Activated naive CD4-positive, alpha-beta T cell treated with anti-CD3 and anti-CD28 coated beads for 36 hours (primary cell): ENCODE measurements at regions not wholly inside any gene's neighbourhood (a gene's known extent, or its start where the extent isn't known, plus 50 kb on each side); places are given as distances from the start of the nearest gene placed in this dataset.

Experiments used
- CTCF ChIA-PET: fragments of 350-600 bp; sonication (Branson Sonifier 250); formaldehyde crosslinking; loops from one replicate; lab custom pipeline; 2021; ENCODE audit warnings: antibody characterized with exemption; lab: Charles Lee
- DNase-seq: peaks from one replicate; pipeline ENCODE4 v3.0.0-alpha.2; 2020
- H3K27ac Mint-ChIP-seq: one replicate; pipeline ENCODE4 v1.8.0; 2021; ENCODE audit warnings: mild to moderate bottlenecking, mixed read lengths
- H3K27me3 Mint-ChIP-seq: one replicate; pipeline ENCODE4 v1.8.0; 2021; ENCODE audit warnings: low read depth, mixed read lengths
- H3K36me3 Mint-ChIP-seq: one replicate; pipeline ENCODE4 v1.8.0; 2021; ENCODE audit warnings: low read depth, mixed read lengths
- H3K4me1 Mint-ChIP-seq: one replicate; pipeline ENCODE4 v1.8.0; 2021; ENCODE audit warnings: low read depth, mixed read lengths
- H3K4me3 Mint-ChIP-seq: one replicate; pipeline ENCODE4 v1.8.0; 2021; ENCODE audit warnings: mild to moderate bottlenecking, moderate library complexity, mixed read lengths
- H3K9me3 Mint-ChIP-seq: one replicate; pipeline ENCODE4 v1.8.0; 2021; ENCODE audit warnings: mixed read lengths
- intact Hi-C: fragments of 100-400 bp; cut with micrococcal nuclease; formaldehyde crosslinking; loops from one replicate; pipeline ENCODE4 v1.15.1; 2023

GRCh38 chr9:13957089-13957488, 356.9 kb downstream of the NFIB start:
- no peak overlapping the region for H3K4me3 Mint-ChIP-seq

DNA sequence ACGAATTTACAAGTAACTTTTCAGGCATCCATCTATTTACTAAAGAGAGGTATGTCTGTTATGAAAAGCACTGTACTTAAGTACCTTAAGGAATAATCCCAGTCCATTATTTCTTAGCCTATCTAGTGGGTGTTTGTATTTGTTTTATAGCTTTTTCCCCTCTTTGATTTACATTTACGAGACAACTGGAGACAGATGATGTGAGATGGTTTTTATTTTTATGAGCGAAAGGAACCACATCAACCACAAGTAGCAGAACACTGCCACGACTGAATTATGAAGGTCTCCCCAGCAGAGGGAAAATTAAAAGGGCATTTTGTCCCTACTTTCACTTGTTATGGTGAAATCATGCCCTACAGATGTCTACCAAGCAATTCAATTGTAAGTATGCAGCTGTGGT, 357.8 kb downstream of the NFIB start:
- Mint-ChIP-seq H3K4me1 (no peaks in the 10 kb centered on the region), H3K4me3 (no peak overlapping the region), H3K27ac (no peak overlapping the region), H3K27me3 (no peaks in the 10 kb centered on the region), H3K36me3 (no peaks in the 10 kb centered on the region), H3K9me3 (no peaks in the 10 kb centered on the region)
- CTCF ChIA-PET, result no interaction called here
- intact Hi-C loops, result no loop called here
- no peak for DNase-seq

More at GRCh38 chr9:13957089-13957488, 356.9 kb downstream of the NFIB start:
- Mint-ChIP-seq H3K27me3 (no peaks in the 10 kb centered on the region), H3K36me3 (no peaks in the 10 kb centered on the region), H3K4me1 (no peaks in the 10 kb centered on the region), H3K9me3 (no peaks in the 10 kb centered on the region), H3K27ac (no peak overlapping the region)
- intact Hi-C loops, result no loop called here
- DNase-seq, result no peak
- CTCF ChIA-PET, result no interaction called here

- Mint-ChIP-seq H3K36me3 (no peaks in the 10 kb centered on the region), H3K27me3 (no peaks in the 10 kb centered on the region), H3K4me1 (no peaks in the 10 kb centered on the region), H3K9me3 (no peaks in the 10 kb centered on the region), H3K4me3 (no peak overlapping the region), H3K27ac (no peak overlapping the region)
- CTCF ChIA-PET, result no interaction called here
- DNase-seq, result no peak
- intact Hi-C loops, result no loop called here
These were observed 361.0 kb downstream of the NFIB start for GRCh38 chr9:13952906-13953305.

DNA sequence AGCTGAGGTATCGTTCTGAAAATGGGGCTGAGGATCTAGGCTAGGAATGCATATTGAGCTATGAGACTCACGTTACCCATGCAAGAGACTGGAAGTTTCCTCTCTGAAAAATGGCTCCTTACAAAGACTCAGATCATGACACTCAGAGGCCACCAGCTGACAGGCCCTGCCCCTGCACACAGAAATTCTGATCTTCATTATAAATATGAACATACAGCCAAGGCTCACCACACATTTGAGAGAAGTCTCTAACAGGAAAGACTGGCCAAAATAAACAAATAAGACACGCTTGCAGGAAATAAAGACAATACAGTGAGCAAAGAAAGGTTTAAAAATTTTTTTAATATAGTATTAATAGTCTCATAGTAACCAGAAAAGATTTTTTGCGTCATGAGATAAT, 365.9 kb downstream of the NFIB start:
- no peak for DNase-seq
- Mint-ChIP-seq H3K36me3 (no peaks in the 10 kb centered on the region), H3K4me1 (no peaks in the 10 kb centered on the region), H3K4me3 (no peak overlapping the region), H3K27ac (no peak overlapping the region), H3K9me3 (no peaks in the 10 kb centered on the region), H3K27me3 (no peaks in the 10 kb centered on the region)
- CTCF ChIA-PET, result interaction anchor here (0.6 kb wide), 1 partner anchor 657 kb away, joined by 3 read pairs; no protein-coding TSS in a partner anchor
- intact Hi-C loops, result no loop called here

DNA sequence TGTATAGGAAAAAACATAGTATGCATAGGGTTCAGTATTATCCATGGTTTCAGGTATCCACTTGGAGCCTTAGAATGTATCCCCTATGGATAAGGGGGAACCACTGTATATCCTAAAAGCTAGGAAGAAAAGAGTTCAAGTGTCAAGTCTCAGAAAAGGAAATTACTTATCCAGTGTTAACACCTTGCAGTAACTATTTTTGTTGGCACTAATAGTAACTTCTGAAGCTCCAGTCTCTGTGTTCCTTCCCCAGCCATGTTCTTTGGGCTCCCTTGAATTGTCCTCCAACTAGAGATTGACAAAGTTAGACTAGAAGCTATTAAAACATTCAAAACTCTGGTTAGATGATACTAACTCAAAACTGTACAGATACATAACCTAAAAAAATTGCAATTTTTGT, 370.8 kb downstream of the NFIB start:
- H3K27me3 Mint-ChIP-seq, result no peaks in the 10 kb centered on the region
- DNase-seq, result no peak
- peaks cover 8% of the 10 kb centered on the region for H3K9me3 Mint-ChIP-seq
- H3K4me3 Mint-ChIP-seq, result no peak overlapping the region
- intact Hi-C loops, result no loop called here
- CTCF ChIA-PET, result no interaction called here
- no peaks in the 10 kb centered on the region for H3K4me1 Mint-ChIP-seq
- no peaks in the 10 kb centered on the region for H3K36me3 Mint-ChIP-seq
- no peak overlapping the region for H3K27ac Mint-ChIP-seq

GRCh38 chr9:13942695-13943094, 371.2 kb downstream of the NFIB start:
- DNase-seq, result peak; percentile 18
- H3K27ac Mint-ChIP-seq, result no peak overlapping the region

DNA sequence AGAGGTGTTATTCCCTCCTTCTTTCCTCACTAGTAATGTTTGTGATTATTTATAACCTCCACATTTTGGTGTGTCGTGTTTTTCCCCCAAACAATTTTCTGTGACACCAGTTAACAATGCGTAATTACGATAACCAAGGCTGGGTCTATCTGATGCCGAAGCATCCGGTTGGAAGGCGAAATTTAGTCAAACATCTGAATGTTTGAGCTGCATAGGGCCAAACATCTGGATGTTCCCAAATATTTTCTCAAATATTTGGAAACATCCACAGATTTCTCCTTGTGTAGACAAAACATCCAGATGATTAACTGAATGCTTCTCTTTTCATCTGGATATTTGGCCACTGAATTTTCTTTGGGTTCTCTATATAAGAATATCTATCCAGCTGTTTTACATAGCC, 371.7 kb downstream of the NFIB start:
- H3K36me3 Mint-ChIP-seq, result no peaks in the 10 kb centered on the region
- no peak for DNase-seq
- intact Hi-C loops, result no loop called here
- CTCF ChIA-PET, result no interaction called here
- H3K4me1 Mint-ChIP-seq, result no peaks in the 10 kb centered on the region
- H3K27ac Mint-ChIP-seq, result no peak overlapping the region
- no peak overlapping the region for H3K4me3 Mint-ChIP-seq
- peaks cover 8% of the 10 kb centered on the region for H3K9me3 Mint-ChIP-seq
- no peaks in the 10 kb centered on the region for H3K27me3 Mint-ChIP-seq

More at GRCh38 chr9:13942695-13943094, 371.2 kb downstream of the NFIB start:
- no peaks in the 10 kb centered on the region for H3K27me3 Mint-ChIP-seq
- peaks cover 8% of the 10 kb centered on the region for H3K9me3 Mint-ChIP-seq
- H3K4me1 Mint-ChIP-seq, result no peaks in the 10 kb centered on the region
- CTCF ChIA-PET, result no interaction called here
- H3K36me3 Mint-ChIP-seq, result no peaks in the 10 kb centered on the region
- intact Hi-C loops, result no loop called here
- no peak overlapping the region for H3K4me3 Mint-ChIP-seq

DNA sequence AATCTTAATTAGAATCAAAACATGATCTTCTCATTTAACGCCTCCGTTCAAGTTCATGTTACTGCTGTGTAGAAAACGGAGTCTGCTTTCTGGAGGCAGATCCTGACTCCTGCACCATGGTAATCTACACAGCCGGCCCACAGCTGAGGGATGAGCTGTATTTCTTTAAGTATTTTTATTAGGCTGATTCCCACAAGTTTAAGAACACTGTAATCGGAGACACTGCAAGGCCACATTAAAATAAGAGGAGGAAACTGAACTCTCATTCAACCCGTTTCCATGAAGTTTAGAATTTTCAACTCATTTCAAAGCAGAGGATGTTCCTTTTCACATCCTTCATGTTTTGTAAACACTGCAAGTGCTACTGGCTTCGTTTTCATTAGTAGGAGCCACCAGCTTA, 372.2 kb downstream of the NFIB start:
- H3K36me3 Mint-ChIP-seq, result no peaks in the 10 kb centered on the region
- no peak overlapping the region for H3K4me3 Mint-ChIP-seq
- intact Hi-C loops, result no loop called here
- H3K27me3 Mint-ChIP-seq, result no peaks in the 10 kb centered on the region
- DNase-seq, result no peak
- no peak overlapping the region for H3K27ac Mint-ChIP-seq
- H3K9me3 Mint-ChIP-seq, result peaks cover 8% of the 10 kb centered on the region
- no peaks in the 10 kb centered on the region for H3K4me1 Mint-ChIP-seq
- CTCF ChIA-PET, result no interaction called here

DNA sequence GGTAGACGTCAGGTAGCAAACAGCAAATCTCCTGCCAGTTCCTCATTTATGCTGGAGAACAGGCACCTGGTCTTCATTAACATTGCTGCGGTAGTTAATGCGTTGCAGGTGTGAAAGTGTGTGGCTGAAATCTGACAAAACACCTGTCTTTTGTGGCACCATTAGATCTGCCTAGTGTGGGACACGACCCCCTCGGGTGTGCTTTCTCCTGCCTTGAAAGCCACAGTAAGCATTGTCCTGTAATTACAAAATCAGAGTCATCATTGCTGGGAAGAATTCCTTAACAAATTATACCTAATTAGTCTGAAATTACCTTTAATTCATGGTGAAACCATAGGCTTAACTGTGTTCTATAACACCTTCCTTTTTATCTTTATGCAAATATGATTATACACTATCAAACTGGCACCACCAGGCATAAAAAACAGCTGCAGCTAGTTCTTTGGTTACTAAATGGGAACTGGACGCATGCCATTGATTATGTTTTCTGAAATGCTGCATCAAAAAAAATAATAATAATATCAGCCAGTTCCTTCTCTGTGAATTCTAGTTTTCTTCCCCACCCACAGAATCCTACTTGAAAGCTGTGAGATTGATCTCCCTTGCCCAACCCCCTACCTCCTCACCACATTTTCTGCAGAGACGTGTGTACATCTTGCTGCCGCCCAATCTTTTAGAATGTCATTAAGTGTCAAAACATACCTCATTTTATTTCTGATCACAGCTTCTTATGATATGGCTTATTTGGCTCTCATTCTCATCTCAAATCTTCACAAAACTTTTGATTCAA, 374.0 kb downstream of the NFIB start:
- peaks cover 8% of the 10 kb centered on the region for H3K9me3 Mint-ChIP-seq
- no peaks in the 10 kb centered on the region for H3K27me3 Mint-ChIP-seq
- DNase-seq, result no peak
- intact Hi-C loops, result no loop called here
- H3K4me1 Mint-ChIP-seq, result no peaks in the 10 kb centered on the region
- H3K4me3 Mint-ChIP-seq, result no peak overlapping the region
- CTCF ChIA-PET, result no interaction called here
- H3K36me3 Mint-ChIP-seq, result no peaks in the 10 kb centered on the region
- no peak overlapping the region for H3K27ac Mint-ChIP-seq

- H3K36me3 Mint-ChIP-seq, result no peaks in the 10 kb centered on the region
- no peak overlapping the region for H3K27ac Mint-ChIP-seq
- no peak for DNase-seq
- H3K4me3 Mint-ChIP-seq, result no peak overlapping the region
- H3K4me1 Mint-ChIP-seq, result no peaks in the 10 kb centered on the region
- no peaks in the 10 kb centered on the region for H3K27me3 Mint-ChIP-seq
- intact Hi-C loops, result no loop called here
- peaks cover 8% of the 10 kb centered on the region for H3K9me3 Mint-ChIP-seq
- CTCF ChIA-PET, result no interaction called here
These were observed 374.8 kb downstream of the NFIB start for GRCh38 chr9:13939134-13939533.

- Mint-ChIP-seq H3K27me3 (no peaks in the 10 kb centered on the region), H3K27ac (no peak overlapping the region), H3K4me1 (no peaks in the 10 kb centered on the region), H3K4me3 (no peak overlapping the region), H3K36me3 (no peaks in the 10 kb centered on the region), H3K9me3 (peaks cover 3% of the 10 kb centered on the region)
- intact Hi-C loops, result no loop called here
- CTCF ChIA-PET, result no interaction called here
- DNase-seq, result no peak
These were observed 379.5 kb downstream of the NFIB start for GRCh38 chr9:13934416-13934815.

GRCh38 chr9:13933268-13933656, 380.7 kb downstream of the NFIB start:
- H3K36me3 Mint-ChIP-seq, result no peaks in the 10 kb centered on the region
- no peak for DNase-seq
- H3K27ac Mint-ChIP-seq, result no peak overlapping the region
- peaks cover 3% of the 10 kb centered on the region for H3K9me3 Mint-ChIP-seq
- CTCF ChIA-PET, result no interaction called here
- H3K4me3 Mint-ChIP-seq, result no peak overlapping the region
- H3K4me1 Mint-ChIP-seq, result no peaks in the 10 kb centered on the region
- no peaks in the 10 kb centered on the region for H3K27me3 Mint-ChIP-seq
- intact Hi-C loops, result no loop called here

- CTCF ChIA-PET, result interaction anchor here (0.7 kb wide), 1 partner anchor 557 kb away, joined by 3 read pairs; no protein-coding TSS in a partner anchor
- Mint-ChIP-seq H3K27ac (no peak overlapping the region), H3K4me3 (no peak overlapping the region), H3K36me3 (no peaks in the 10 kb centered on the region), H3K4me1 (no peaks in the 10 kb centered on the region), H3K9me3 (peaks cover 3% of the 10 kb centered on the region), H3K27me3 (no peaks in the 10 kb centered on the region)
- no peak for DNase-seq
- intact Hi-C loops, result no loop called here
These were observed 381.2 kb downstream of the NFIB start for GRCh38 chr9:13932528-13933267.
